ENCODE measurements at regions not wholly inside any gene's neighbourhood (a gene's known extent, or its start where the extent isn't known, plus 50 kb on each side); places are given as distances from the start of the nearest gene placed in this dataset.

- H3K4me1 Mint-ChIP-seq (ENCODE audit: unreplicated experiment): peaks cover 15% of the 10 kb centered on the region
Observed at GRCh38 chr16:14007450-14007849, 63.7 kb upstream of the MRTFB start.

GRCh38 chr16:14011001-14011400 lies 60.1 kb upstream of the MRTFB start:
- DNase-seq (ENCODE audit: low spot score): no peak
- H3K27ac Mint-ChIP-seq (ENCODE audit: unreplicated experiment): no peak overlapping the region
- H3K4me1 Mint-ChIP-seq (ENCODE audit: unreplicated experiment): peaks cover 3% of the 10 kb centered on the region
- no peak for TF ChIP-seq CTCF (IDR thresholded peaks at IDR 0.05; ENCODE audit: unreplicated experiment)
- no peaks in the 10 kb centered on the region for H3K9me3 Mint-ChIP-seq (ENCODE audit: unreplicated experiment)
- H3K27me3 Mint-ChIP-seq (ENCODE audit: unreplicated experiment): peaks cover 2% of the 10 kb centered on the region
- no peak overlapping the region for H3K4me3 Mint-ChIP-seq (ENCODE audit: unreplicated experiment)
- no peaks in the 10 kb centered on the region for H3K36me3 Mint-ChIP-seq (ENCODE audit: low read depth, unreplicated experiment)

More at GRCh38 chr16:14007450-14007849, 63.7 kb upstream of the MRTFB start:
- DNase-seq (ENCODE audit: low spot score): no peak
- no peak for TF ChIP-seq CTCF (IDR thresholded peaks at IDR 0.05; ENCODE audit: unreplicated experiment)
- Mint-ChIP-seq H3K4me3 (ENCODE audit: unreplicated experiment) (no peak overlapping the region), H3K36me3 (ENCODE audit: low read depth, unreplicated experiment) (no peaks in the 10 kb centered on the region), H3K9me3 (ENCODE audit: unreplicated experiment) (no peaks in the 10 kb centered on the region), H3K27ac (ENCODE audit: unreplicated experiment) (no peak overlapping the region), H3K27me3 (ENCODE audit: unreplicated experiment) (peaks cover 2% of the 10 kb centered on the region)

GRCh38 chr16:14011846-14012245 lies 59.3 kb upstream of the MRTFB start:
- H3K4me3 Mint-ChIP-seq (ENCODE audit: unreplicated experiment): no peak overlapping the region
- no peaks in the 10 kb centered on the region for H3K36me3 Mint-ChIP-seq (ENCODE audit: low read depth, unreplicated experiment)
- H3K4me1 Mint-ChIP-seq (ENCODE audit: unreplicated experiment): peaks cover 4% of the 10 kb centered on the region
- no peaks in the 10 kb centered on the region for H3K9me3 Mint-ChIP-seq (ENCODE audit: unreplicated experiment)
- no peak for TF ChIP-seq CTCF (IDR thresholded peaks at IDR 0.05; ENCODE audit: unreplicated experiment)
- H3K27me3 Mint-ChIP-seq (ENCODE audit: unreplicated experiment): peaks cover 2% of the 10 kb centered on the region
- no peak overlapping the region for H3K27ac Mint-ChIP-seq (ENCODE audit: unreplicated experiment)
- DNase-seq (ENCODE audit: low spot score): no peak

- no peak for TF ChIP-seq CTCF (IDR thresholded peaks at IDR 0.05; ENCODE audit: unreplicated experiment)
- no peak overlapping the region for H3K4me3 Mint-ChIP-seq (ENCODE audit: unreplicated experiment)
- no peaks in the 10 kb centered on the region for H3K9me3 Mint-ChIP-seq (ENCODE audit: unreplicated experiment)
- DNase-seq (ENCODE audit: low spot score): no peak
- H3K27ac Mint-ChIP-seq (ENCODE audit: unreplicated experiment): no peak overlapping the region
- peaks cover 2% of the 10 kb centered on the region for H3K27me3 Mint-ChIP-seq (ENCODE audit: unreplicated experiment)
- H3K36me3 Mint-ChIP-seq (ENCODE audit: low read depth, unreplicated experiment): no peaks in the 10 kb centered on the region
- H3K4me1 Mint-ChIP-seq (ENCODE audit: unreplicated experiment): peaks cover 4% of the 10 kb centered on the region
Observed at GRCh38 chr16:14013145-14013570, 58.0 kb upstream of the MRTFB start.

- DNase-seq (ENCODE audit: low spot score): no peak
- TF ChIP-seq CTCF (IDR thresholded peaks at IDR 0.05; ENCODE audit: unreplicated experiment): no peak
- Mint-ChIP-seq H3K9me3 (ENCODE audit: unreplicated experiment) (no peaks in the 10 kb centered on the region), H3K27ac (ENCODE audit: unreplicated experiment) (no peak overlapping the region), H3K4me1 (ENCODE audit: unreplicated experiment) (peaks cover 4% of the 10 kb centered on the region), H3K27me3 (ENCODE audit: unreplicated experiment) (peaks cover 2% of the 10 kb centered on the region), H3K36me3 (ENCODE audit: low read depth, unreplicated experiment) (no peaks in the 10 kb centered on the region), H3K4me3 (ENCODE audit: unreplicated experiment) (no peak overlapping the region)
Observed at GRCh38 chr16:14013571-14014283, 57.4 kb upstream of the MRTFB start.
